ENCODE measurements at regions not wholly inside any gene's neighbourhood (a gene's known extent, or its start where the extent isn't known, plus 50 kb on each side); places are given as distances from the start of the nearest gene placed in this dataset.
"Not testable (repeated sequence)": the region's sequence is repeated elsewhere in the genome, so short reads cannot be mapped to it uniquely, and the experiment has no call there.

DNA sequence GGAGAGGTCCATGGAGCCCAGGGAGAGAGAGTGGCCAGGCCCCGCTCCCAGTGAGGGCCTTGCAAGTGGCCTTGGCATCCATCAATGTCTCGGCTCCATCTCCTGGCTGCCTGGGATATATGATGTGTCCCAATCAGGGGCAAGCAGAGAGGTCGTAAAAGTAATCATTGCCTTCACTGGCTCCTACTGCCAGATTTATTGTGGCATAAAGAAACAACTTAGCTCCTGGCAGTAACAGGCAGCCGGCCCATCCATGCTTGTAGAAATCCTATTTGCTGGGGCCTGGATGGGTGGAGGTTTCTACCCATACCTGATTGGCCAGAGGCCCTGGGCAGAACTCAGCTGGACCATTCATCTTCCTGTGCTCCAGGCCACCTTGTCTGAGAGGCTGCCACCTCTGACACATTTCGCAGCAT lies 272.6 kb downstream of the MATN1 start:
- DNase-seq, result no peak

DNA sequence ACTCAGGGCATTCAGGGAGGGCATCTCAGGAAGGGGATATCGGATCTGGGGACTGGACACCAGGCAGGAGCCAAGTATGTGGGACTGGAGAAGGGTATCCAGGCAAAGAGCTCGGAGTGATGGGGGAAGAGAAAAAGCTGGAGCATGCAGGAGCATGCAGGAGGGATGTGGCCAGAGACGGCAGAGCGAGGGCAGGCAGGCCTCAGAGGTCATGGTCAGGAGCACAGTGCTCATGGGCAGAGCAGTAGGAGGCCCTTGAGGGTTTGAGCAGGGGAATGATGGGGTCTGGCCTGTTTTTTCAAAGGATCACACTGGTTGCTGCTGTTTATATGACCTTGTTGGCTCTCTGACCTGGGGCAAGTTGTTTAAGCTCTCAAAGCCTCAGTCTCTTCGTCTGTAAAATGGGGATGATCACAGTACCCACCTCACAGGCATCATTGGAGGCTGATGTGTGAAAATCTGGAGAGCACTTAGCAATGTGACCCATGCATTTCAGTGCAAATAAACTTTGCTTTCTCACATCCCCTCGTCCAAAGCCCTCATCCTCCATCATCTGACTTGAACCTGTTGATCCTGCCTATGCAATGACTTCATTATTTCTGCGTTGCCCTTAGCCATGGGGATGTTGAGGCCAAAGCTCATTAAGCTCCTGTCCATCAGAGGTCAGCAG lies 273.1 kb downstream of the MATN1 start:
- no peak for DNase-seq

DNA sequence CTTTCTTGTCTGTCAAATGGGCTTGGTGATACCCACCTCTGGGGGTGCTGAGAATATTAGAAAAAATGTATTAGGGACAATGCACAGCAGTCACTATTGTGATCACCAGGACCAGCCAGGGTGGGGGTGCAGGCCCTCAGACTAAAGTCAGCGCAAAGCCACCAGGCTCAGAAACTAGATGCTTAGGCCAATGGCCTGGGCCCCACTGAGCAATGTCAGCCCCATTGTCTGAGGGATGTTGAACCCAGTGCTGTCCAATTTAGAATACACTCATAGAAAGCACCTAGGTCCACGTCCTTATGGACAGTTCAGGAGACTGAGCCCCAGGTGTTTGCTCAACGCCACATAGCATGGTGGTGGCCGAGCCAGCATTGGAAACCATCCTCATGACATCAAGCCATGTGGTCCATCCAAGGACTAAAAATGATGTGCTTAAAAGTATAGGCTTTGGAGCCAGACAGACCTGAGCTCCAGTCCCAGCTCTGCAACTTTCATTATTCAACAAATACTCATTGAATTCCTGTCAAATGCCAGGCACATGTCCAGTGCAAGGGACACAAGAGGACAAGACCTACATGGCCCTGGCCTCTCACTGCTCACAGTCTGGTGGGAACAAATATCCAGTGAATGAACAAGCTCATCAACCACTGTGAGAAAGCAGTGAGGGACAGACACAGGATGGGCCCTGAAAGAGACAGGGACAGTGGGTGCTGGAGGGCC lies 273.8 kb downstream of the MATN1 start:
- no peak for DNase-seq

DNA sequence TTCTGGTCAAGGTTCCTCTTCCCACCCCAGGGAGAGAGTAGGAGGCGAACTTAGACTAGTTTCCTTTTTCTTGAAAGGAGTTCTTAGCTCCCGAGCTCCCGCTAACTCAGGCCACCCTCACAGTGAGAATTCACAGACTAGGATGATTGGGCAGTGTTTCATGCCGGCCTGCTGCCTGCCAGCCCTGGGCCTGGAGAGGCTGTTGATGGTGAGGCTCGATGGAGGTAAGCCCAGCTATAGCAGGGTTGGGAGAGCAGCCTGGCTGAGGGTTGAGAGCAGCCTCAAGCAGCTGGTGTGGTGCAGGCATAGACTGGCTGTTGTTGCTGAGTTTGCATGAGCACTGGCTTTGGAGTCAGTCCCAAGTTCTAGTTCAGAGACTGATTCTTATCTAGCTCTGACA lies 274.4 kb downstream of the MATN1 start:
- no peak for DNase-seq

DNA sequence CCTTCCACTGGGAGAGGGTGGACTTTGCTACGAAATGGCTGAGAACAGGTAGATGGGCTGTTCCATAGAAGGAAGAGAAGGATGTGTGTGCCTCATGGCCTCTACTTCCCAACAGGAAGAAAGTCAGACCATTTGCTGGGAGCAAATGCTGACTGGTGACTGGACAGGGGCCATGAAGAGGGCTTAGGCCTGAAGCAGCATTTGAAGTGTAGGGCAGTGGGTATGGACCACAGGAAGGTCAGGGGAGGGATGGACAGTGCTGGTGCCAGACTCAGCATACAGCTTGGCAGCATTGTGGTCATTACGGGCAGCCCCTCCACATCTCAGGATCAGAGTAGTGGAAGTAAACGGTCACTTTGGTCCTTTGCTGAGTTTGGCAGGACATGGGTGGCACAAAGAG lies 275.7 kb downstream of the MATN1 start:
- no peak for DNase-seq

DNA sequence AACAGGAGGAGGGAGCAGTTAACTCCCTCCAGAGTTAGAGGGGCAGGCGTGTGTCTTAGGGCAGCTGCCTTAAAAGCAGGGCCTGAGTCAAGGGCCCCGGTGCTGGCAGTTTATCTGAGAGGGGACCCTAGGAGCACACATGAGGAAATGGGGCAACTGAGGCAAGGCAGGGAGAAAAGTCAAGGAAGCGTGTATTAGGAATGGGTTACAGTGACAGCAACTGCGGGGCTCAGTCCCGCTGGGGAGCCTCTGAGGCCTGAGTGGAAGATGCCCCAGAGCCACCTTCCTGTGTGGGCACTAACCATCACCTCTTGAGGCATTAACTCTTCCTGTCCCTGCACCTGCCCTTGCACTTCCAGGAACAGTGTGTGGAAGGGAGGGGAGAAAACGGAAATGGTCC lies 276.3 kb downstream of the MATN1 start:
- DNase-seq, result no peak

DNA sequence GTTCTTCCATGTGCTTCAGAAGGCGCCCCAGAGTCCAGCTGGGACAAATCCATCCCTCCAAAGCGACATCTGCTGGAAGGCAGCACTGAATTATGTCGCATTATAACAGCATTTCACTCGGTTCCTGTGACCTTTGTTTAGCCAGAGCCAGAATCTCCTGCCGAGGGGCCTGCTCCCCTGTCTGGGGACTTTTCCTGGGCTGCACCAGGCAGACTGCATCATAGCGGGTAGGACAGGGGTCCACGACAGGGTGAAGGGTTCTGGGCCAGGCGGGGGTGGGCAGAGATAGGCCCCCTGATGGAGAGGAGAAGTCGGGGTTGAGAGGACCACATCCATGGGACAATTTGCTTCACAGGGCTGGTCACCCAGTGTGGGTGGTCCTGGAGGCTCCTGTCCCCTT lies 276.9 kb downstream of the MATN1 start:
- DNase-seq, result no peak

DNA sequence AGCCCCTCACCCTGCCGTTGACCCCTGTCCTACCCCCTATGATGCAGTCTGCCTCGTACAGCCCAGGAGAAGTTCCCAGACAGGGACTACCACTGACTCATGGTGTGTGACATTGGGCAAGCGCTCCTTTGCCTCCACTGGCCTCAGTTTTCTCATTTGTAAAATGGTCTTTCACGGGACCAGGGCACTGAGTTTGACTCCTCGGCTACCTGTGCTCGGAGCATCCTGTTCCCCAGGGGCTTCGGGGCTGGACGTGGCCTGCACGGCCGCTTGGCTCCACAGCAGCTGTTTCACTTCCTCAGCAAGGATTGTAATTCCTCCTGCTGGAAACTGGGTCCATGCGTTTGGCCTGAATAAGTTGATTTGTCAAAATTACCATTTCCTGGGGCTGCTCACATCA lies 277.3 kb downstream of the MATN1 start:
- DNase-seq, result no peak

DNA sequence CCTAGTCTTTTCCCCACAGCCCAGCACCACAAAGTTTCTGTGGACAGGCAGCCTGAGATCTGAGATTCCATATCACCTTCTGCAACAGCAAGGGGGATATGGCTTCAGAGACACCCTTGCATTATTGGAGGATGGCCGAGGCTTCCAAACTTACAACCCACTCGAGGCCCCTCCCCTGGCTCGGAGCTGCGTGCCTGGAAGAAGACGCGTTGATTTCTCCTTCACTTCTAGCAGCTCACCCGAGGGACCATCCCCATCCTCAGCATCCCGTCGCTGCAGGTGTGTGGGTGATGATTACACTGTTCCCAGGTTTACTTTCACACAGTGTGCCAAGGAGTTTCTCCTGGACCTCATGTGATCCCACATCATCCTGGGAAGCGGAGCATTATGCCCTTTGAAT lies 277.9 kb downstream of the MATN1 start:
- DNase-seq, result no peak

DNA sequence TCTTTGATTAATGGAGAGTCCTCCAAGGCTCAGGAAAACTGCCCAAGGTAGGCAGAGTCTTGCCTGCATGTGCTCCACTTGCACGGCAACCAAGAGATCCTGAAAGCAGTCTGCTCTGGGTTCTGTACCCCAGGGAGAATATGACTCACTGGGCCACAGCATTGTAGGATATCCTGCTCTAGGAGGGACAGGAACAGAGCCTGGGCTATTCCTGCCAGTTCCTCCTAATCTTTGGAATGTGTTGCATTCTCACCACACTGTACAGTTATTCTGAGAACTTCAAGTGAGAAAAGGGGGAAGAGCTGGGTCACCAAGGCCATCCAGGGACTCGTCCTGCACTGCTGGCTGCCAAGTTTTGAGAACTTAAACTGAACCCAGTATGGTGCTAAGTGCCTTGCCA lies 278.5 kb downstream of the MATN1 start:
- DNase-seq, result no peak

DNA sequence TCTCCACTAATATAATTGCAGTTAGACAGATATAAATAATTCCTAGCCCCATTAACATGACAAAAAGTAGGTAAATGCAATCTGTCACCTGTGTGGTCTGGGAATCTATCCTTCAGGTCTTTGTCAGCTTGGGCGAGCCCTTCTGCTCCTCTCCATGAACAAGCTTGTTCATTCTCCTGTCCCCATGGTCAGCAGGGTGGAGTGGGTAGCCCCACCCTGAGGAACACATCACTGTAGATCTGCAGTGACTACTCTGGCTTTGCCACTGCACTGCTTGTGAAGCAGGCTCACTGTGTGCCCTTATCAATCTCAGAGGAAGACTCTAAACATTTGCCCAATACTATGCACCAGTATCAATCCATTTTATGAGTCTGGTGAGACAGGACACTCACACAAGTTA lies 279.0 kb downstream of the MATN1 start:
- DNase-seq, result no peak

DNA sequence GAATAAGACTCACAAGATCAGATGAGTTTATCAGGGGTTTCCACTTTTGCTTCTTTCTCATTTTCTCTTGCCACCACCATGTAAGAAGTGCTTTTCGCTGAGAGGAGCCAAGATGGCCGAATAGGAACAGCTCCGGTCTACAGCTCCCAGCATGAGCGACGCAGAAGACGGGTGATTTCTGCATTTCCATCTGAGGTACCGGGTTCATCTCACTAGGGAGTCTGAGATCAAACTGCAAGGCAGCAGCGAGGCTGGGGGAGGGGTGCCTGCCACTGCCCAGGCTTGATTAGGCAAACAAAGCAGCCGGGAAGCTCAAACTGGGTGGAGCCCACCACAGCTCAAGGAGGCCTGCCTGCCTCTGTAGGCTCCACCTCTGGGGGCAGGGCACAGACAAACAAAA lies 285.1 kb downstream of the MATN1 start:
- DNase-seq, result not testable (repeated sequence)

DNA sequence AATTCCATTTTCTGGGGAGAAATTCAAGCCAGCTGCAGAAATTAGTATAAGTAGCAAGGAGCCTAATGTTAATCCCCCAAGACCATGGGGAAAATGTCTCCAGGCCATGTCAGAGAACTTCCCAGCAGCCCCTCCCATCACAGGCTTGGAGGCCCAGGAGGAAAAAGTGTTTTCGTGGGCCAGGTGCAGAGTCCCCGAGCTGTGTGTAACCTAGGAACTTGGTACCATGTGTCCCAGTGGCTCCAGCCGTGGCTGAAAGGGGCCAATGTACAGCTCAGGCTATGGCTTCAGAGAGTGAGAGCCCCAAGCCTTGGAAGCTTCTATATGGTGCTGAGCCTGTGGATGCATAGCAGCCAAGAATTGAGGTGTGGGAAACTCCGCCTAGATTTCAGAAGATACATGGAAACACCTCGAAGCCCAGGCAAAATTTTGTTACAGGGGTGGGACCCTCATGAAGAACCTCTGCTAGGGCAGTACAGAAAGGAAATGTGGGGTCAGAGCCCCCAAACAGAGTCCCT lies 286.3 kb downstream of the MATN1 start:
- no peak for DNase-seq

DNA sequence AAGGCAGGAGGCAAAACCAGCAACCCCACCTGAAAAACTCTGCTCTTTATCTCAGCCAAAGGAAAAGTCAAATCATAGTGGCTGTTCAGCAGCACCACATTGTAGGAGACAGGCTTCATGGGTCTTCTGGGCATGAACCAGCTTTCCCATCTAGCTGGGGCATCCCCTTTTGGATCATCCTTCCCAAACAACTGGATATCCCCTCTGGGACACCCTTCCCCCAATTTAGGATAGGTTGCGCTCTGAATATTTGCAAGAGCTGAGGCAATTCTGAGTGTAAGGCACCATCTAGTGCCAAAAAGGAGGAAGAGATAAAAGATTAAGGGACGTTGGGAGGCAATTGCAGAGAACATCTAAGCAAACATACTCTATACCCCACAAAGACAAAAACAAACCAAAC lies 295.8 kb downstream of the MATN1 start:
- DNase-seq, result no peak

DNA sequence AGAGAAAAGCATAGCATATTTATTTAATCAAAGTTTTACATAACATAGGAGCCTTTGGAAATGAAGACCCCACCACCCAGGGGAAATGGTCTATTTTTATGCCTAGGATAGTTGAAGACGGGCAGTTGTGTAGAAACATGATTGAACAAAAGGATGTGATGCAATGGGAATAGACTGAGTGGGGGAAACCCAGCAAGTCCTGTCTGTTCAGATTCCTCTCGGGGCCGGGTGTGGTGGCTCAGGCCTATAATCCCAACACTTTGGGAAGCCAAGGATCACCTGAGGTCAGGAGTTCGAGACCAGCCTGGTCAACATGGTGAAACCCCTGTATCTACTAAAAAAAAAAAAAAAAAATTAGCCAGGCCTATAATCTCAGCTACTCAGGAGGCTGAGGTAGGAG lies 298.3 kb downstream of the MATN1 start:
- no peak for DNase-seq

DNA sequence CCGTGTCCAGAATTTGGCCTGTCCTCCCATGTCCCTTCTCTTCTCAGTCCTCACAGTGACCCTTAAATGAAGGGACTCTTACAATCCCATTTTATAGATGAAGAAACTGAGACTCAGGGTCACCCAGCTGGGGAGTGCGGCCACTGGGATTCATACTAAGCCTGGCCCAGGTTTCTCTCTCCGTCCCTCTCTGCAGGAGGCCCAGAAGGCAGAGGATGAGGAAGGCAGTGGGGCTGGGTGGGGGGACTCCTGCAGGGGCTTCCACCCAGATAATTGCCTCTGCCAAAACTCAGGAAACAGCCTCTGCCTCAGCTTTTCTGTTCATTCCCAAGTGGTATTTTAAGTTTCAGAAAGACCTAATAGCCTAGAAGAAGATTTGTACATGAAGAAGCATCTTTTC lies 299.8 kb downstream of the MATN1 start:
- DNase-seq, result no peak

DNA sequence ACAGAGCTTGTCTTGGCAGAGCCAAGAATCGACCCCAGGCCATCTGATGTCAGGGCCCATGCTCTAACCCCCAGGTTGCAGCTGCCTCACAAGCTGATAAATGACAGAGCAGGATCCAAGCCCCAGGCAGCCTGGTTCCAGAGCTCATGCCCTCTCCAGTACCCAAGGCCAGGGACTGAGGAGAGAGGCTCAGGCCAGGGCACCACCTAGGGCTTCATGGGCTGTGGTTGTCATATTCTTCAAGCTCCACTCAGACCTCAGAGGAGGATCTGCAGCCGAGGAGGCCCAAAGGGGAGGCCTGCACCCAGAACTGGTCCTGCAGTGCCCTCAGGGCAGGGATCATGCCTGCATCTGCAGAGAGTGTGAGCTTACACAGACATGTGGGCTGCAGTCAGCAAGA lies 301.1 kb downstream of the MATN1 start:
- no peak for DNase-seq

DNA sequence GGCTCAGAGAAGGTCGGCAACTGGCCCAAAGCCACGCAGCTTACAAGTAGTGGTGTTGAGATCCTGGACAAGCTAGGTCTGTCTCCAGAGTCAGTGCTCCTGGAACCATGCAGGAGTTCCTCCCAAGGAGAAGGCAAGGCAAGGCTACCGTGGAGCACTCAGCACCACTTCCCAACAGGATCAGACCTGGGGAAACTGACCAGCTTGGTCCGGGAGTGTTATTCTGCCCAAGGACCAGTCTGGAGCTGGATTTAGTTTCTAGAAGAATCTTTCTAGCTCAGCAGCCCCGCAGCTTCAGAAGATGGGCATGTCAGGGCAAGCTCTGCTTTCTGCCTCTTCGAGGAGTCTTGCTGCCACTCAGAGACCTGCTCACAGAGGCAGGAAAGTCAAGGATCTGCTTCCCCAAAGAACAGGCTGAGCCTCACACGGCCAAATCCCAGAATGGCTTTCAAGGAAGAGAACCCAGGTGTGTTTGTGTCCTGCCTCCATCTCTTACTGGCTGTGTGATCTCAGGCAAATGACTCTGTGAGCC lies 302.8 kb downstream of the MATN1 start:
- no peak for DNase-seq

DNA sequence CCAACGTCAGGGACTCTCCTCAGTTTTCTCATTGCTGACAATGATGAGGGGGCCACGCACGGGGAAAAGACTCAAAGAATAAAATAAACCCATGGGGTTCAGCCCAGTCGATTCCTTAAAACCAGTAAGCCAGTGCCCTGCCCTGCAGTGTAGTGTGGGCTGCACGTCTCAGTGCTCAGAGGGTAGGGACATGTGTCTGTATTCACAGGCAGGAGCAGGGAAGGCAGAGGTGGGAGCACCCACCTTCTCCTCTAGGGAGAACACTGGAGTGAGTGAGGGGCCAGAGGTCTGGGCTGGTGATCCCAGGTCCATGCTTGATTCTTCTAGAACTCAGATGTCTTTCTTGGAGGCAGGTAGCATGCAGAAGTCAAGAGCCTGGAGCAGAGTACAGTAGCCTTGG lies 303.6 kb downstream of the MATN1 start:
- DNase-seq, result no peak

DNA sequence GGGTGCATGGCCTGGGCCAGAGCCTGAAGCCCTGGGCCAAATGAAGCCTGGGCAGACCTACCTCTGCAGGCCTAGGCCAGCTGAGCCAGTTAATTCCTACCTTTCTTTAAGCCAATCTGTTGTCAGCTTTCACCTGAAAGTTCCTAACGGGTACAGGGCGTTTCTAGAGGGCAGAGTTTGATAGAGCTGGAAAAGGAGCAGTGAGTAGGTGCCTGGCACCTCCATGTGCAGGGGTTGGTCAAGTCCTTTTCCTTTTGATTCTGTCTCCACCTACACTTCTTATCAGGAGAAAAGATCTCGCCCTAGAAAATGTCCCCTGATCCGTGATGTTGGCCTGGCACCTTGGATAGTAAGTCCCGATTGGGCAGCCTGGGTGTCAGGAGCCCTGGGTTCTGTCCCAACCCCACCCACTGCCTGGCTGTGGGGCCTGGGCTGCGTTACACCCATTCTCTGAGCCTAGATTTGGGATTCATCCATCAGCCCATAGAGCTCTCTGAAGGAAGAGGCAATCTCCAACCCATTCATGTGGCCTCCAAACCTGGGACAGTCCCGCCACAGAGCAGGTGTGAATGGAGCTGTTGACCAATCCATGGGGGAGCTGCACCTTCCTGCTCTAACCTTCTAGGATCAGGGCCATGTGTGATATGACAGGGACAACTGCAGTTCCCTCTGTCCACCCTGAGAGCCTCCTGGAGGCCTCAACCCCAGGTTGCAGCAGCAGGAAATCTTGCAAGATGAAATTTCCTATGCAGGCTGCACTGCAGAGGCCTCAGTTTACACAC lies 304.3 kb downstream of the MATN1 start:
- no peak for DNase-seq

DNA sequence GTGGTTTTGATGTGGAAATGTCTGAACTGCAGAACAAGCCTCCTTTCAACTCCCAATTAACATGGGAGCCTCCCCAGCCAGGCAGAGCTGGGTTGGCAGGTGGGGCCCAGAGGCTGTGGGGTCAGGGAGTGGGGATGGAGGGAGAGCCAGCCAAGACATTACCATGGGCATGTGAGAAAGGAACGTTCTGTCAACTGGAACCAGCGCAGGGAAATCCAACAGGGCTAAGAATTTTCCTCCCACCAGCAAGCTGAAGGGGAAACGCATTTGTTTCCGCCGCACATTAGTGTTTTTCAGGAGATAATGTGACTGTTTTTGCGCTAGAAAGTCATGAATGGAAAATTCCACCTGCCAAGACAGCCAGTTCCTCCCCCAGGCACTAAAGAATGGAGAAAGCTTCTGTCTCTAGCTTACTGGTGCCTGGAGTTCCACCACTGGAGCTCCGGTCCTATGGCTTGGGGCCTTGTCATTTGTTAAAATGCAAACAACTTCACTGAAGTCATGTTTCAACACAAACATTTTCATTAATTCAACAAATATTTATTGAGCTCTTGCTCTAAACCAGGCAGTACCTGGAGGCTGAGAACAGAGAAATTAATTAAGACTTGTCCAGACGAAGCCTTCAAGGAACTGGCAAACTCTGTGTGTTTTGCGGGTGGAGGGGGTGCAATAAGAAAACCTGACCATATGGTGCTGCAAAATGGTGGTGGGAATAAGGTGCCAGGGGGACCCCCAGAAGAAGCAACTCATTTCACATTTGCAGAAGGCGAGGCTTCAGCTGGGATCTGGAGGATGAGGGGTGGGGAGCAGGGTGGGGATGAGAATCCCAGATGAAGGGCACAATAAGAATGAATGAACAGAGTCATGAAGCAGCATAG lies 305.1 kb downstream of the MATN1 start:
- DNase-seq, result no peak

DNA sequence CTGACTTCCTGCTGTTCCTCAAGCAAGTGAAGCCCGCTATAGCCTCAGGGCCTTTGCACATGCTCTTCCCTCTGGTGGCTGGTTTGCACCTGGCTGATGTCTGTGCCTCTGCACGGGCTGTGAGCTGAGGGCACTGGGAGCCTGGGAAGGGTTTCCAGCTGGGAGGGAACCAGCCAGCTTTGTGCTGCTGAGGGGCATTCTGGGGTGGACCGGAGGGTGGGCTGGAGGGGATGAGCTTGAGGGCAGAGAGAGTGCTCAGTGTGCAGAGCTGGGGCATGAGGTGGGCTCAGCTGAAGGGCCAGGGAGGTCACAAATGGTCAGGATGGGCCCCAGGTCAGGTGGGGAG lies 305.7 kb downstream of the MATN1 start:
- no peak for DNase-seq

All from DMS153 (cell line).